Brain microvascular endothelial cell (primary cell): ENCODE measurements at regions not wholly inside any gene's neighbourhood (a gene's known extent, or its start where the extent isn't known, plus 50 kb on each side); places are given as distances from the start of the nearest gene placed in this dataset.

Experiments
- DNase-seq: peaks from one replicate; pipeline ENCODE4 v3.0.0-alpha.2; 2020
- H3K27ac ChIP-seq: fragments of 250-450 bp; sonication (Bioruptor Pico); 2 replicates; pipeline ENCODE4 v1.5.1; 2020; ENCODE audit warnings: mild to moderate bottlenecking, moderate library complexity
- H3K27me3 ChIP-seq: fragments of 250-450 bp; sonication (Bioruptor Pico); replicated peaks from 2 replicates; pipeline ENCODE4 v1.5.1; 2020; ENCODE audit warnings: mild to moderate bottlenecking
- H3K36me3 ChIP-seq: fragments of 250-450 bp; sonication (Bioruptor Pico); replicated peaks from 2 replicates; pipeline ENCODE4 v1.5.1; 2020; ENCODE audit warnings: mild to moderate bottlenecking
- H3K4me3 ChIP-seq: 2 replicates; pipeline ENCODE4 v1.5.1; 2011; ENCODE audit warnings: low read depth, mild to moderate bottlenecking, control low read depth, low read length, moderate library complexity
- CTCF ChIP-seq: IDR thresholded peaks from 2 replicates; pipeline ENCODE4 v1.5.1; 2011; ENCODE audit warnings: low read depth, mild to moderate bottlenecking, moderate library complexity, low read length, control low read depth, inconsistent platforms; ENCODE audit errors: missing control alignments
- in situ Hi-C: cut with HindIII; loops from 2 replicates; pipeline ENCODE4 v1.10.0; 2017; ENCODE audit warnings: low sequenced_read_pairs, low pct_ligation_motif_present

GRCh38 chr2:122145856-122146255 is 390.4 kb downstream of the TSN start:
- no peak for TF ChIP-seq CTCF
- H3K27me3 ChIP-seq = no peaks in the 10 kb centered on the region
- no peak for DNase-seq
- in situ Hi-C loops = no loop called here
- no peak overlapping the region for H3K27ac ChIP-seq
- H3K4me3 ChIP-seq = no peak overlapping the region
- H3K36me3 ChIP-seq = no peaks in the 10 kb centered on the region

- in situ Hi-C loops = no loop called here
- no peak overlapping the region for H3K4me3 ChIP-seq
- H3K27me3 ChIP-seq = no peaks in the 10 kb centered on the region
- TF ChIP-seq CTCF = no peak
- no peak for DNase-seq
- H3K36me3 ChIP-seq = no peaks in the 10 kb centered on the region
- no peak overlapping the region for H3K27ac ChIP-seq
Observed at GRCh38 chr2:122148128-122148767, 392.8 kb downstream of the TSN start.

GRCh38 chr2:122150524-122151280 is 395.3 kb downstream of the TSN start:
- Histone ChIP-seq H3K27ac (no peak overlapping the region), H3K4me3 (no peak overlapping the region), H3K27me3 (no peaks in the 10 kb centered on the region), H3K36me3 (no peaks in the 10 kb centered on the region)
- TF ChIP-seq CTCF = no peak
- in situ Hi-C loops = no loop called here
- DNase-seq = no peak

- no peak for TF ChIP-seq CTCF
- H3K27ac ChIP-seq = no peak overlapping the region
- in situ Hi-C loops = no loop called here
- no peaks in the 10 kb centered on the region for H3K27me3 ChIP-seq
- no peak for DNase-seq
- no peak overlapping the region for H3K4me3 ChIP-seq
- H3K36me3 ChIP-seq = no peaks in the 10 kb centered on the region
Observed at GRCh38 chr2:122152571-122152970, 397.1 kb downstream of the TSN start.

- no peaks in the 10 kb centered on the region for H3K36me3 ChIP-seq
- in situ Hi-C loops = no loop called here
- TF ChIP-seq CTCF = no peak
- no peak overlapping the region for H3K27ac ChIP-seq
- no peaks in the 10 kb centered on the region for H3K27me3 ChIP-seq
- no peak overlapping the region for H3K4me3 ChIP-seq
- no peak for DNase-seq
Observed at GRCh38 chr2:122156176-122156890, 400.9 kb downstream of the TSN start.
